ENCODE measurements at regions not wholly inside any gene's neighbourhood (a gene's known extent, or its start where the extent isn't known, plus 50 kb on each side); places are given as distances from the start of the nearest gene placed in this dataset.
A peak's percentile ranks its signal among the peaks of the same experiment; 100 is the strongest.

DNA sequence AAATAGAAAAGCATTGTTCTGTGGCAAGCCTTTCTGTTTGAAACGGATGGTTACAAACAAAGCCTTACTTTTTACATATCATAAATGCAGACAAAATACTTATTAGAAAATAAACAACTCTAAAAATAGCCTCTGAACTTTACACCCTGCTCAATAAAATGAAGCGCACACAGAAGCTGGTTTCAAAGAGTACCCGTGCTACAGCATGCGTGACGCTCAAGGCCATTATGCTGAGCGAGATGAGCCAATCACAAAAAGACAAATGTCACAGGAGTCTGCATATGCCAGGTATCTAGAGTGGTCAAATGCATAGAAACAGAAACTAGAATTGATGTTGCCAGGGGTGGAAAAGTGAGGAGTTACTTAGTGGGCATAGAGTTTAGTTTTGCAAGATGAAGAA lies 326.5 kb upstream of the GATB start:
- H3K4me1 Mint-ChIP-seq, result peaks cover 0 to 2% of the 10 kb centered on the region in 2 donors
- H3K27ac Mint-ChIP-seq, result no peak overlapping the region
- peaks cover 0 to 3% of the 10 kb centered on the region in 2 donors for H3K27me3 Mint-ChIP-seq

DNA sequence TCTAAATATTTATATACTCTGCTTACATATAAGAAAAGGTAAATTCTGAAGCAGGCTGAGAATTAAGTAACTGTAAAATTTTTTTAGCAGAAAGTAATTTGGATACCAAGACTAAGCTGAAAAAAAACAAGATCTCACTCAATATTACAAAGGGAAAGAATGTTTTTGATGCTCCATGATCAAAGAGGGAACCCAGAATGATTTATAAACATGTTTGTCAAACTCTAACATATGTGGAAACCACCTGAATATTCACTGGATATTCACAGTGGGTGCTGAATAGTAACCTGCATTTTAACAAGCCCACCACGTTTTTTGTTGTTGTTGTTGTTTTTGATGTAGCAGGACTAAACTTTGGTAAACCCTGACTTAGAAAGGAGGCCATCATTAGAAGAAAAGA lies 324.9 kb upstream of the GATB start:
- no peak overlapping the region for H3K4me3 Mint-ChIP-seq
- DNase-seq, result no peak
- ATAC-seq (replicated peaks), result no peak
- H3K27ac Mint-ChIP-seq, result no peak overlapping the region
- peaks cover 0 to 3% of the 10 kb centered on the region in 2 donors for H3K27me3 Mint-ChIP-seq
- peaks cover 2 to 5% of the 10 kb centered on the region in 2 donors for H3K36me3 Mint-ChIP-seq
- H3K9me3 Mint-ChIP-seq, result peaks cover 10% of the 10 kb centered on the region in 2 donors
- peaks cover 7 to 11% of the 10 kb centered on the region in 2 donors for H3K4me1 Mint-ChIP-seq

More for the DNA sequence above, 326.5 kb upstream of the GATB start:
- ATAC-seq (replicated peaks), result no peak
- H3K4me3 Mint-ChIP-seq, result no peak overlapping the region
- no peaks in the 10 kb centered on the region for H3K36me3 Mint-ChIP-seq
- DNase-seq, result no peak
- H3K9me3 Mint-ChIP-seq, result peaks cover 0 to 1% of the 10 kb centered on the region in 2 donors

DNA sequence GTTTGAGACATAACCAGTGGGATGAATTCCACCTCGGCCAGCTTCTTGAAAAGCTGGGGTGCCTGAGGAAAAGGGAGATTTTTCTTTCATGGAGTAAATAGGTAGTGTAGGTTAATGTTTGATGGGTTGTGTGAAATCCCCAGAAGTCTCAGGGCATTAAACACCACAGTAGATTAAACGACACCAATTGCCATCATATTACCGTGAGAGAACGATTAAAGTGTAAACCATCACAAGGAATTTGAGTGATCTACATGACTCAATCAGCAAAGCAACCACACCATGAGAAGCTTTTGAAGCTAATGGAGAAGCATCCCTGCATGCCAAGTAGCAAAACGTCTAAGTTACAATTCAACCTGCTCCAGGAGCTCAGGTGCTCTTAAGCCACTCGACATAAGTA lies 322.5 kb upstream of the GATB start:
- Mint-ChIP-seq H3K4me3 (no peak overlapping the region), H3K36me3 (peaks cover 2 to 5% of the 10 kb centered on the region in 2 donors), H3K27me3 (peaks cover 0 to 3% of the 10 kb centered on the region in 2 donors), H3K27ac (no peak overlapping the region), H3K4me1 (peaks cover 12 to 23% of the 10 kb centered on the region in 2 donors), H3K9me3 (peaks cover 8 to 10% of the 10 kb centered on the region in 2 donors)
- DNase-seq (no peak), ATAC-seq (replicated peaks) (no peak)

DNA sequence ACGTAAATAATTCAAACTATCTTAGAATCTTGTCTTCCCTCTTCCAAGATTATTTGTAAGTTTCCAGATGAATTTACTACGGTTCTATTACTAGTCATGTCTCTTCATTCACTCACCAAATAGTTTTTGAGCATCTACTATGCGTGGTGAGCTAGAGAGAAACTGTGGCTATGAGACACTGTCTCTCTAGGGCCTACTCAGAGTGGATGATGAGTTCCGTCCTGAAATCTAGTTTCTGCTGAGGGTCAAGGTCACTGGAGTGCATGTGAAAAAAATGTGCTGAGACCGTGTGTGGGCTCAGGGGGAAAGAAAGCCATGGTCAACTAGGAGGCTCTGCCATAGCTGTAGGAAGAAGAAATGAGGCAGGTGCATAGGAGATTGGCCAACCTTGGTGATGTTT lies 320.2 kb upstream of the GATB start:
- DNase-seq (no peak), ATAC-seq (replicated peaks) (peak; percentile 37 to 58)
- Mint-ChIP-seq H3K36me3 (peaks cover 2 to 5% of the 10 kb centered on the region in 2 donors), H3K9me3 (peaks cover 8 to 10% of the 10 kb centered on the region in 2 donors), H3K27me3 (peaks cover 0 to 3% of the 10 kb centered on the region in 2 donors), H3K4me1 (peaks cover 19 to 32% of the 10 kb centered on the region in 2 donors), H3K27ac (no peak overlapping the region), H3K4me3 (no peak overlapping the region)

DNA sequence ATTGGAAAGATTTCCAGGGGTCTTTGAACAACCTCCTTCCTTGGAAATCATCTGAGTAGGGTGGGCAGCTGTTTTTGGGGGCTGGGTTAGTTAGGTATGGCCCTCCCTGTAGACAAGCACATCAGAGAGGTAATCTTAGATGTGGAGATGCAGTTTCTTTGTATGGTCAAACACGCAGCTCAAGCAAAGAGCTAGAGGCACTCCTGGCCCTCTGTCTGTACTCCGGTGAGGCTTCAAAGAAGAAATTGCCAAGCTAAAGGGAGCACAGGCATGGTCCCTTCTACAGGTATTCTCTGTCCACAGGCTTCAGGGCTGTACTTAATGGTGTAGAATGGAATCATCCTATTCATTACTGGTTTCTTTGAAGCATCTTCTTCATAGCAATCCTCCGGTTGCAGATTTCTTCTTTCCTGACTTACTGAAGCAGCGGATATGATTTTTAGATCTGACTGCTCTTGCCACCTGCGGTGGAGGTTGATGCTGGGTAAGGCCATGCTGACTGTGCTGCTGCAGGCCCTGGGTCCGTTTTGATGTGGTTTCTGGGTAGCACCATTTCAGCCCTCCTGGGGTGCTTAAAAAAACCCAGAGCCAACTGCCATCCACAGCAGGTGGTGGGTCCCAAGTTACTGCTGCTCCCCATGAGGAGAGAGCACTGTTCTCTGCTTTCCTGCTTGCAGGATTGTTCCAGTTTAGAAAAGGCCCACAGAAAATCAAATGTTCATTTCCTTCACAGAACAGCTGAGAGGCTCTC lies 318.9 kb upstream of the GATB start:
- DNase-seq (no peak), ATAC-seq (replicated peaks) (peak; percentile 56 to 68)
- Mint-ChIP-seq H3K9me3 (peaks cover 8 to 10% of the 10 kb centered on the region in 2 donors), H3K27me3 (peaks cover 0 to 3% of the 10 kb centered on the region in 2 donors), H3K27ac (peak overlapping the region; percentile 21), H3K4me3 (peak overlapping the region; percentile 15 to 29), H3K4me1 (peaks cover 19 to 32% of the 10 kb centered on the region in 2 donors), H3K36me3 (peaks cover 2 to 5% of the 10 kb centered on the region in 2 donors)

DNA sequence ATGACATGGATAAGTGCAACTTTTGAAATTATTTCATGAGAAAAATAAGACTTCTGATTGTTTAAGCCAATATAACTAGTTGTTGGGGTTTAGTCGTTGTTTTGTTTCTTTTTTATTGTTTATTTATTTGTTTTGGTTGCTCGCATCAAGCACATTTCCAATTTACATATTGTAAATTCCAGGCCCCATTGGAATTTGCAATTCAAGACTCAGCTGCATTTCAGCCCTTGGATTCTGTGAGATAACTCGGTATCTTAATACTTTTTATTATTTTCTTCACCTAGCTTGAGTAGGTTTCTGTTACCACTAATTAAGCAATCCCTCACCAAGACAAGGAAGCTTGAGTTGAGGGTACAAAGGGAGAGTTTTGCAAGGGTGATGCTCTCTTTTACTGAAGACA lies 318.3 kb upstream of the GATB start:
- peaks cover 8 to 10% of the 10 kb centered on the region in 2 donors for H3K9me3 Mint-ChIP-seq
- H3K27me3 Mint-ChIP-seq, result peaks cover 0 to 3% of the 10 kb centered on the region in 2 donors
- no peak overlapping the region for H3K4me3 Mint-ChIP-seq
- no peak for ATAC-seq (replicated peaks)
- DNase-seq, result no peak
- H3K27ac Mint-ChIP-seq, result no peak overlapping the region
- H3K36me3 Mint-ChIP-seq, result peaks cover 2 to 5% of the 10 kb centered on the region in 2 donors
- H3K4me1 Mint-ChIP-seq, result peaks cover 19 to 32% of the 10 kb centered on the region in 2 donors

DNA sequence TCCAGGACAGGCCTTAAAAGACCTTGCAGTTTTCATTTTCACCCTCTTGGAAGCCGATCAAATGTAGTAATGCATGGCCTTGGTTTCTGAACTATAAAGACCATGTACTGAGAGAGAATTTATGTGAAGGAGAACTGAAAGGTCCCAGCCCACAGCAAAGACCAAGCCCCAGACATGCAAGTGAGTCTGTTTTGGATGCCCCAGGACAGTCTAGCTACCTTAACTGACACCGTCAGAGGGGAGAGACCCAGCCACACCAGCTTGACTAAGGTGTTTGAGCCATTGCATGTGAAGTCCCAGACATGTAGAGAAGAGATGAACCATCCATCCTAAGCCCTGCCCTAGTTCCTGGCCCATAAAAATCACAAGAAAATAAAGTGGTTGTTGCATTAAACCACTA lies 316.8 kb upstream of the GATB start:
- H3K27me3 Mint-ChIP-seq, result no peaks in the 10 kb centered on the region
- H3K4me3 Mint-ChIP-seq, result no peak overlapping the region
- DNase-seq (no peak), ATAC-seq (replicated peaks) (peak; percentile 71 to 75)
- no peak overlapping the region for H3K27ac Mint-ChIP-seq
- peaks cover 2 to 5% of the 10 kb centered on the region in 2 donors for H3K36me3 Mint-ChIP-seq
- peaks cover 8 to 10% of the 10 kb centered on the region in 2 donors for H3K9me3 Mint-ChIP-seq
- H3K4me1 Mint-ChIP-seq, result peaks cover 19 to 32% of the 10 kb centered on the region in 2 donors

DNA sequence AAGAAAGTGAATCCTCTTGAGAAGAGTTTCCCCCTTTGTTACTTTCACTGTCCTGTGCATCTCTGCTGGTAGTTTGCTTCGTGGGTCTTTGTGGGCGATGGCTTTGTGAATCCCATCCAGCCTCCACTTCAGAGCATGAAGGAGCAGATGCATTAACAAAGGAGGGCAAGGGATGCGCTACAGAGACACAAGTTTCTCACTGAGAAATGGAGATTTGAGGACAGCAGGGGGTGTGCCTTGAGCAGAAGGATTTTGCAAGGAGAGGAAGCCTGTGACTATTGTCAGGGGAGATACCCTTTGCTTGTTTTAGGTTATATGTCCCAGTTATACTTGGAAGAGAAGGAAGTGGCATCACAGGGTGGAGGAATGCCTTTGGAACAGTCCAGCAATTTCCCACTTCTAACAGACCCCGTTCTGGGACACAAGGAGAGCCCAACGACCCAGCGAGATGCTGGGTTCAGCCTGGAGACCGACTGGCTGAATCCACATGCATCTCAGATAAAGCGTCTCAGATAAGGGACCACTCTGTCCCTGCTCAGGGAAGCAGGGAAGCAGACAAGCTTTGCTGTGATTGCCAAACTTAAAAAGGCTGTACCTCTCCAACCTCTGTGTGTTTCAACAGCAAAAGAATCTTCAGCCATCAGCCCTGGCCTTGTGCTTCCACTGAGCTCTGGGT lies 314.6 kb upstream of the GATB start:
- Mint-ChIP-seq H3K4me1 (peaks cover 12 to 18% of the 10 kb centered on the region in 2 donors), H3K27ac (no peak overlapping the region), H3K27me3 (no peaks in the 10 kb centered on the region), H3K36me3 (no peaks in the 10 kb centered on the region), H3K4me3 (no peak overlapping the region), H3K9me3 (no peaks in the 10 kb centered on the region)
- DNase-seq, result no peak
- no peak for ATAC-seq (replicated peaks)

DNA sequence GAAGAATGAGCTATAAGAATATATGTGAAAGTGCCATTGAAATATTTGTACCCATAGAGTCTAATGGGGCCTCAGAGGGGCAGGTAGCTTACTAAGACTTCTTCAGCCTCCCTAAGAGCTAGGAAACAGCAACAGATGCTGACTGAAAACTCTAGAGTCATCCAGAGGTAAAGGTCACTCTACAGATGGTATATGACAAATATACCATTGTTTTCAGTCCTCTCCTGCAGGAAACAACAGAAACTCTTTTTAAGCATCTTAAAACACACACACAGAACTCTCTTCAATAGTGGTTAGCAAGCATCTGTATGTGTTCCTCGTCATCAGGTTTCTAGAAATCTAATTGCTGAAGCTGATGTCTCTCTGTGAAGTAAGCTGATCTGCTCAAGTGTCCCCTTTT lies 313.8 kb upstream of the GATB start:
- no peak for DNase-seq
- H3K9me3 Mint-ChIP-seq, result no peaks in the 10 kb centered on the region
- no peak overlapping the region for H3K4me3 Mint-ChIP-seq
- ATAC-seq (replicated peaks), result no peak
- peaks cover 7 to 10% of the 10 kb centered on the region in 2 donors for H3K4me1 Mint-ChIP-seq
- H3K36me3 Mint-ChIP-seq, result no peaks in the 10 kb centered on the region
- H3K27me3 Mint-ChIP-seq, result no peaks in the 10 kb centered on the region
- H3K27ac Mint-ChIP-seq, result no peak overlapping the region

DNA sequence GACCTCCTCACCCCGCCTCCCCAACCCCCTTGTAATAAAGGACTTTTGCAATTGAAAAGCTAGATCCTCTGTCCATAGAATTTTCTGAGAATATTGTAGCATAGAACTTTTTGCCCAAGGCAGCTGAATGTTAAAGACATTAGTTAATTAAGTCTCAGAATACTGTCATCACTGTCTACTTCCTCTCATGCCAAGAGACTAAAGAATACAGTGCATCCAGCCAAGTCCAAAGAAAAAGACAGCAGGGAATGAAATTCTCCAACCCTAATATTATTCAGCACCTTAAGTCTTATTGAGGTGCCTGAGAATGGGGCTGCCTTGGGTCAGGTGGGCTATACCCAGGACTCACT lies 313.3 kb upstream of the GATB start:
- ATAC-seq (replicated peaks) (no peak), DNase-seq (no peak)
- no peaks in the 10 kb centered on the region for H3K27me3 Mint-ChIP-seq
- no peak overlapping the region for H3K27ac Mint-ChIP-seq
- H3K4me3 Mint-ChIP-seq, result no peak overlapping the region
- H3K9me3 Mint-ChIP-seq, result no peaks in the 10 kb centered on the region
- H3K36me3 Mint-ChIP-seq, result no peaks in the 10 kb centered on the region
- peaks cover 7 to 8% of the 10 kb centered on the region in 2 donors for H3K4me1 Mint-ChIP-seq

DNA sequence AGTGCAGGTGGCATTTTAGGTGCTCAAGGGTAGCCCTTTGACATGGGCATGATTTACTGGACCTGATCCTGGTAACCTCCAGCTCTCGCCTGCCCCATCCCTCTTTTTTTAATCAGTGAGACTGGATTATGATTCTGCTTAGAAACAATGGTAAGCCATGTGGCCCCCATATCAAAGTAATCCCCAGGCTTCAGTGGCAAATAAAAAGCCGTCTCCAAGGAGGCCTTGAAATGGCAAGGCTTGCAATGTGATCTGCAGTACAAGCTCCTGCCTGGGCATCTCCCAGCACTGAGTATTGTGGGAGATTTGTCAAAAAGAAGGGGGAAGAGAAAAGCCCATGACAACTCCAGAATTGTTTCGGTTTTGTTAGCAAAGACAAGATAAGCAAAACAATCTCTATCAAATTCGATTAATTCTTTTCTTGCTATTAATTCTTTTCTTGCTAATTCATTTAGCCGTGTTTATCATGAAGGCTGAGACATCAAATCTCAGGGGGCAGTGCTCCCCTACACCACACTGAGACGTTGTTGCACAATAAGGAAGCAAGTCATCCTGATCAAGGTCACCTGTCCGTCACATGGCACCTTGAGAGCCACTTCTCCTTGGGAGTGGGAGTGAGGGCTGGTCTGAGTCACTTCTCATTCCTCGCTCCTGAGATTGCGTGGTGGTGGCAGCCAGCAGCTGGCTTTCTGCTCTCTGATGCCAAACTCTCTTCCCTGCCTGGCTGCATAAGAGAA lies 312.7 kb upstream of the GATB start:
- Mint-ChIP-seq H3K27ac (no peak overlapping the region), H3K4me1 (peaks cover 7 to 8% of the 10 kb centered on the region in 2 donors), H3K9me3 (no peaks in the 10 kb centered on the region), H3K36me3 (no peaks in the 10 kb centered on the region), H3K4me3 (no peak overlapping the region), H3K27me3 (no peaks in the 10 kb centered on the region)
- DNase-seq (no peak), ATAC-seq (replicated peaks) (peak; percentile 45)

DNA sequence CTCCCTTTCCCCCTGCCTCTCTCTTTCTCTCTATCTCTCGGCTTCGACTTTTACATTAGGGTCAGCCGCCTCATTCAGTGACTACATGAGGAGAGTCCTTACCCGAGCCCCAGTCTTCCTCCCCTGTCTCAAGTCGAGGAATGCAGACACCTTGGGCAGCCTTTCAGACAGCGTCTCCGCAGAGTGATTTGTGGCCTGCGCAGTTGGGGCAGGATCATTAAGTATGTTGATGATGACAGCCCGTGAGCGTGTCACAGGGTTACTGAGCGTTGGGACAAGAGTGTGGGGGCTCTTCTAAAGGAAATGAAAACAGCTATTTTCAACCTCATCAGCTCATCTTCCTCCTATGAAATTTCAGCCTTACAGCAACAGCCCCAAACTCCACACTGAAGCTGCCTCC lies 312.1 kb upstream of the GATB start:
- ATAC-seq (replicated peaks), result no peak
- Mint-ChIP-seq H3K36me3 (no peaks in the 10 kb centered on the region), H3K9me3 (no peaks in the 10 kb centered on the region), H3K27me3 (no peaks in the 10 kb centered on the region), H3K4me3 (no peak overlapping the region), H3K4me1 (peaks cover 7 to 8% of the 10 kb centered on the region in 2 donors), H3K27ac (no peak overlapping the region)
- no peak for DNase-seq

DNA sequence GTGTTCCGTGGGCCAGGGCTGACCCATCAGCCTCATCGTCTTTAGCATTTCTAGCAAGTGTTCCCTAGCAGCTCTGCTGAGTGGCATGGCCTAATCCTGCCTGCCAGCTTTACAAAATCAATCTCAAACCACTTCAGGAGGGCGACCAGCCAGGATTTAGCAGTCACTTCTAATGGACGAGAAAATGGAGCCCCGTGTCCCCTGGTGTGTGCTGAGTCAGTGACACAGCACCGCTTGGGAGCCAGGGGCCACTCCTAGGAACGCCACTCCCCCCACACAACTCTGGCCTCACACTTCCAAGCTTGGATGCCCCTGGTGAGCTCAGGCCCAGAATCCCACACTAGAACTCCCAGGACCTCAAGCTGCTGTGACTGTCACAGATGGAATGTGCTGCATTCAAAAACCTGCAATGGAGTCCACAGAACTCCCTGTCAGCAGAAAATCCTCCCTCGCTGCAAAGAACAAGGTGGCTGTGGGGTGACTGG lies 311.2 kb upstream of the GATB start:
- DNase-seq (no peak), ATAC-seq (replicated peaks) (no peak)
- Mint-ChIP-seq H3K9me3 (no peaks in the 10 kb centered on the region), H3K4me3 (no peak overlapping the region), H3K27me3 (no peaks in the 10 kb centered on the region), H3K4me1 (no peaks in the 10 kb centered on the region), H3K36me3 (no peaks in the 10 kb centered on the region), H3K27ac (no peak overlapping the region)

DNA sequence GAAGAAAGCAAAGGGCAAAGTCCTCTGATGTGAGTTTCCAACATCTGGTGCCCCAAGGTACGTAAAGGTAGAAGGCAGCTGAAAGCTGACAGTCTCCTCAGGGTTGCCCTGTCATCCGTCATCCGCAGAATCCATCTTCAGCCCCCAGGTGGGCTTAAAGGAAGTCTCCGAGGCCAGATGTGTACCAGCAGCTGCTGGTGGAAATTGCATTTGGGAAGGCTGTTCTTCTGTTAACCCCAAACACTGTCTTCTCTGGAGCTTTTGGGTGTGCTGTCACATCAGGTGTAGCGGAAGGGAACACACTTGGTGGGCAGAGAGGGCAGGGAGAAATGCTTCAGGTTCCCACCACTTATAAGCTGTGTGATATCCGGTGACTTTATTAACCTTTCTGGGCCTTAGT lies 310.0 kb upstream of the GATB start:
- H3K4me1 Mint-ChIP-seq, result no peaks in the 10 kb centered on the region
- H3K27me3 Mint-ChIP-seq, result no peaks in the 10 kb centered on the region
- H3K4me3 Mint-ChIP-seq, result no peak overlapping the region
- no peak for ATAC-seq (replicated peaks)
- H3K9me3 Mint-ChIP-seq, result no peaks in the 10 kb centered on the region
- H3K36me3 Mint-ChIP-seq, result no peaks in the 10 kb centered on the region
- DNase-seq, result no peak
- no peak overlapping the region for H3K27ac Mint-ChIP-seq

All from stimulated activated naive B cell treated with anti-CD40 and anti-IgM and Interleukin-4, amounts not matched to agents 10 μg/mL and 1 μg/mL and 100 μg/mL, for 72 hours (primary cell).